ENCODE measurements at regions not wholly inside any gene's neighbourhood (a gene's known extent, or its start where the extent isn't known, plus 50 kb on each side); places are given as distances from the start of the nearest gene placed in this dataset.
"Not testable (repeated sequence)": the region's sequence is repeated elsewhere in the genome, so short reads cannot be mapped to it uniquely, and the experiment has no call there.

GRCh38 chr5:25444697-25445096 is 799.9 kb upstream of the CDH10 start:
- DNase-seq (ENCODE audit: low read depth) = no peak
- no peak overlapping the region for H3K4me3 ChIP-seq (ENCODE audit: low read length)
- TF ChIP-seq, protein P1, sequence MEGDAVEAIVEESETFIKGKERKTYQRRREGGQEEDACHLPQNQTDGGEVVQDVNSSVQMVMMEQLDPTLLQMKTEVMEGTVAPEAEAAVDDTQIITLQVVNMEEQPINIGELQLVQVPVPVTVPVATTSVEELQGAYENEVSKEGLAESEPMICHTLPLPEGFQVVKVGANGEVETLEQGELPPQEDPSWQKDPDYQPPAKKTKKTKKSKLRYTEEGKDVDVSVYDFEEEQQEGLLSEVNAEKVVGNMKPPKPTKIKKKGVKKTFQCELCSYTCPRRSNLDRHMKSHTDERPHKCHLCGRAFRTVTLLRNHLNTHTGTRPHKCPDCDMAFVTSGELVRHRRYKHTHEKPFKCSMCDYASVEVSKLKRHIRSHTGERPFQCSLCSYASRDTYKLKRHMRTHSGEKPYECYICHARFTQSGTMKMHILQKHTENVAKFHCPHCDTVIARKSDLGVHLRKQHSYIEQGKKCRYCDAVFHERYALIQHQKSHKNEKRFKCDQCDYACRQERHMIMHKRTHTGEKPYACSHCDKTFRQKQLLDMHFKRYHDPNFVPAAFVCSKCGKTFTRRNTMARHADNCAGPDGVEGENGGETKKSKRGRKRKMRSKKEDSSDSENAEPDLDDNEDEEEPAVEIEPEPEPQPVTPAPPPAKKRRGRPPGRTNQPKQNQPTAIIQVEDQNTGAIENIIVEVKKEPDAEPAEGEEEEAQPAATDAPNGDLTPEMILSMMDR (IDR thresholded peaks at IDR 0.05; ENCODE audit: insufficient read depth, low read depth, low read length, missing control alignments) = no peak

GRCh38 chr5:25441810-25442209 is 797.0 kb upstream of the CDH10 start:
- DNase-seq (ENCODE audit: low read depth) = no peak
- no peak overlapping the region for H3K4me3 ChIP-seq (ENCODE audit: low read length)
- TF ChIP-seq, protein P1 (IDR thresholded peaks at IDR 0.05; ENCODE audit: insufficient read depth, low read depth, low read length, missing control alignments) = no peak

GRCh38 chr5:25439025-25439424 is 794.2 kb upstream of the CDH10 start:
- no peak for DNase-seq (ENCODE audit: low read depth)
- TF ChIP-seq, protein P1 (IDR thresholded peaks at IDR 0.05; ENCODE audit: insufficient read depth, low read depth, low read length, missing control alignments) = no peak

DNA sequence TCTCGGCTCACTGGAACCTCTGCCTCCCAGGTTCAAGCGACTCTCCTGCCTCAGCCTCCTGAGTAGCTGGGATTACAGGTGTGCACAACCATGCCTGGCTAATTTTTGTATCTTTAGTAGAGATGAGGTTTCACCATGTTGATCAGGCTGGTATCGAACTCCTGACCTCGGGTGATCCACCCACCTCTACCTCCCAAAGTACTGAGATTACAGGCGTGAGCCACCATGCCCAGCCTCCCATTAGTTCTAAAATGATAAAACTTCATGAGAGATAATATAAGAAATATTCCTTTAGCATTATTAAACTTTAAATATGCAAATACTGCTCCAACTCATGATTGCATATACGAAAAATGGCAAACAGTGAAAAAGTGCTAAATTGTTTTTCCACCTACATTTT is 793.6 kb upstream of the CDH10 start:
- DNase-seq (ENCODE audit: low read depth) = not testable (repeated sequence)

More at GRCh38 chr5:25439025-25439424, 794.2 kb upstream of the CDH10 start:
- no peak overlapping the region for H3K4me3 ChIP-seq (ENCODE audit: low read length)

DNA sequence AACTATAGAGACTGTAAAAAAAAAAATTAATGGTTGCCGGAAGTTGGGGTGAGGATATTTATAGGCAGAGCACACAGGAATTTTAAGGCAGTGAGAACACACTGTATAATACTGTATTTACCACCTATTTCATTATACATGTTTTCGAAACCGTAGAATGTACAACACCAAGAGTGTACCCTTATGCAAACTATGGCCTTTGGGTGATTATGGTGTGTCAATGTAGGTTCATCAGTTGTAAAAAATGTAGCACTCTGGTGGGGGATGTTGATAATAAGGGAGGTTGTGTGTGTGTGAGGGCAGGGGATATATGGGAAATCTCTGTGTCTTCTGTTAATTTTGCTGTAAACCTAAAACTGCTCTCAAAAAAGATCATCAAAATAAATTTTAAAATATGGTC is 791.7 kb upstream of the CDH10 start:
- no peak for DNase-seq (ENCODE audit: low read depth)
- TF ChIP-seq, protein P1 (IDR thresholded peaks at IDR 0.05; ENCODE audit: insufficient read depth, low read depth, low read length, missing control alignments) = no peak
- H3K4me3 ChIP-seq (ENCODE audit: low read length) = no peak overlapping the region

More for the DNA sequence above, 793.6 kb upstream of the CDH10 start:
- H3K4me3 ChIP-seq (ENCODE audit: low read length) = not testable (repeated sequence)

DNA sequence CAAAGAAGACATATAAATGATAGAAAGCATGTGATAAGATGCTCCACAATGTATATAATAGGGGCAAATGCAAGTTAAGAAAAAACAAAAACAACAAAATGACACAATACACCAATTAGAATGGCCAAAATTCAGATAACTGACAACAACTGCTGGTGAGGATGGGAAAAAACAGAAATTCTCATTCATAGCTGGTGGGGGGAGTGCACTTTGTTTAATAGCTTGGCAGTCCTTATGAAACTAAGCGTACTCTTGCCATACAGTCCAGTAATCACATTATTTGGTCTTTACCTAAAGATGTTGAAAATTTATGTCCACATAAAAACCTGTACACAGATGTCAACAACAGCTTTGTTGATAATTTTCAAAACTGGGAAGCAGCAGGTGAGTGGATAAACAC is 791.1 kb upstream of the CDH10 start:
- H3K4me3 ChIP-seq (ENCODE audit: low read length) = no peak overlapping the region
- no peak for DNase-seq (ENCODE audit: low read depth)
- TF ChIP-seq, protein P1 (IDR thresholded peaks at IDR 0.05; ENCODE audit: insufficient read depth, low read depth, low read length, missing control alignments) = no peak

GRCh38 chr5:25427240-25427639 is 782.5 kb upstream of the CDH10 start:
- no peak for DNase-seq (ENCODE audit: low read depth)
- no peak overlapping the region for H3K4me3 ChIP-seq (ENCODE audit: low read length)

More at GRCh38 chr5:25427240-25427639, 782.5 kb upstream of the CDH10 start:
- TF ChIP-seq, protein P1 (IDR thresholded peaks at IDR 0.05; ENCODE audit: insufficient read depth, low read depth, low read length, missing control alignments) = no peak
